Sigmoid colon (tissue), 6 donors: ENCODE measurements at regions not wholly inside any gene's neighbourhood (a gene's known extent, or its start where the extent isn't known, plus 50 kb on each side); places are given as distances from the start of the nearest gene placed in this dataset.

ENCODE experiments used
- DNase-seq: peaks from one replicate; pipeline ENCODE4 v3.0.0-alpha.2; 2019
- H3K27ac ChIP-seq, 4 donors: fragments of 200-600 bp; sonication (generic); one replicate each; pipeline ENCODE4 v1.5.1; 2016 to 2019; ENCODE audit warnings: mild to moderate bottlenecking in 1 of 4
- H3K27me3 ChIP-seq, 3 donors: fragments of 200-600 bp; sonication (generic); one replicate each; pipeline ENCODE4 v1.5.1; 2019; ENCODE audit warnings: mild to moderate bottlenecking in 1 of 3
- H3K36me3 ChIP-seq, 4 donors: fragments of 200-600 bp; sonication (generic); one replicate each; pipeline ENCODE4 v1.5.1; 2016 to 2019
- H3K4me1 ChIP-seq, 4 donors: fragments of 200-600 bp; sonication (generic); one replicate each; pipeline ENCODE4 v1.5.1; 2017 to 2019
- H3K4me3 ChIP-seq, 4 donors: fragments of 200-600 bp; sonication (generic); one replicate each; pipeline ENCODE4 v1.5.1; 2017 to 2019; ENCODE audit warnings: mild to moderate bottlenecking in 2 of 4, moderate library complexity in 1 of 4
- H3K9me3 ChIP-seq, 4 donors: fragments of 200-600 bp in 3 of 4; sonication (generic) in 3 of 4; one replicate each; pipeline versions ENCODE4 v1.5.1 to v1.6.1; 2013 to 2019
- EP300 ChIP-seq, 4 donors: sonication (generic); formaldehyde crosslinking; IDR thresholded peaks; one replicate each; pipeline ENCODE4 v1.6.1; 2017; ENCODE audit warnings: antibody characterized with exemption in 4 of 4
- POLR2A ChIP-seq, 2 donors: fragments of 450-650 bp; IDR thresholded peaks; one replicate each; pipeline ENCODE4 v1.6.1; 2016; ENCODE audit warnings: antibody characterized with exemption in 2 of 2, mild to moderate bottlenecking in 2 of 2, moderate library complexity in 2 of 2
- POLR2AphosphoS5 ChIP-seq, 4 donors: sonication (generic); formaldehyde crosslinking; IDR thresholded peaks; one replicate each; pipeline ENCODE4 v1.6.1; 2017; ENCODE audit warnings: antibody characterized with exemption in 4 of 4
- WGBS, 2 donors: extraction: QIAGEN DNeasy Blood & Tissue Kit; methylation state at CpG; one replicate each; pipeline ENCODE4 v1.1.7; 2013; 5-methylcytosine and 5-hydroxymethylcytosine counted together
- intact Hi-C: fragments of 100-400 bp; cut with DNase I; formaldehyde crosslinking; loops from one replicate; pipeline ENCODE4 v1.15.1; 2023
- TF ChIP-seq, protein P1 (sequence below), 4 experiments: fragments of 450-650 bp in 3 of 4; fragments of 200-600 bp in 1 of 4; IDR thresholded peaks; one replicate each; pipeline ENCODE4 v1.5.1; 2016 to 2019; ENCODE audit warnings: antibody characterized with exemption in 4 of 4, mild to moderate bottlenecking in 3 of 4, moderate library complexity in 2 of 4
- donor health status: healthy with polysubstance abuse.
- donor health status: healthy.

DNA sequence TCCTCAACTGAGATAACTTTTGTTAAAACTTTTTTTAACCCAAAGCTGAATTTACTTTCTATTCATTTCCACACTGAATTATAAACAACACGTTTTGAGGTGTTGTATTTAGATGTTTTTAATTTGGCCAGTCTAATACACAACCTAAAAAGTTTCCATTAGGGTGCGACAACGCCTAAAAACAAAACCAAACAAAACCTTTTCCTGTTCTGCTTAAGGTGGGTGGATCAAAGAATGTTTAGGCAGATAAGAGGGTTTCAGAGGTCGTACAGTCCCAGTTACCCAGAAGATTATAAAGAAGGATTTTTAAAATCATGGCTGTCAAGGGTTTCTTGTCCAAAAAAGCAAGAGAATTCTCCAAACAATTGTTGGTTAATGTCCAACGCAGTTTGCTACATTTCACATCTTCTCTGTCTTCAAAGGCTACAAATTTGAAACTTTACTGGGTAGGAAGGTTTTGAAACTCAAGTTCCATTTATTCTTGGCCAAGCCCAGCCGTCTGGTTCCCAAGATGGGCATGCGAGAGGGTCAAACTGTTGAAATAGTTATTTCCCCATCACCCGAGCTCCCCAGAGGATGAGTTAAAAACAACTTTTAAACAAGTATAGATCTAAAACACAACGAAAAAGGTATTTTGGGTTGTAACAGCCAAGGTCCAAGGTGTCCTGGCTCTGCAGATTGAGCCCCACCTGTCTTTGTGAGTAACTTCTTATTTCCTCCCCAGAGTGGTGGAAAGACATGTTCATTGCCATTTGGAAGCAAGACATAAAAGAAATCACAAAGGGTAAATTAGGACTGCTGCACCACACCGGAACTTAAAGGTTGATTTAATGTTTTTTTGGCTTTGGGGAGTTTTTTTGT, 122.8 kb upstream of the MAP3K1 start:
- TF ChIP-seq POLR2A (IDR thresholded peaks at IDR 0.05) (no peak), EP300 (IDR thresholded peaks at IDR 0.05) (no peak)
- TF ChIP-seq, protein P1, sequence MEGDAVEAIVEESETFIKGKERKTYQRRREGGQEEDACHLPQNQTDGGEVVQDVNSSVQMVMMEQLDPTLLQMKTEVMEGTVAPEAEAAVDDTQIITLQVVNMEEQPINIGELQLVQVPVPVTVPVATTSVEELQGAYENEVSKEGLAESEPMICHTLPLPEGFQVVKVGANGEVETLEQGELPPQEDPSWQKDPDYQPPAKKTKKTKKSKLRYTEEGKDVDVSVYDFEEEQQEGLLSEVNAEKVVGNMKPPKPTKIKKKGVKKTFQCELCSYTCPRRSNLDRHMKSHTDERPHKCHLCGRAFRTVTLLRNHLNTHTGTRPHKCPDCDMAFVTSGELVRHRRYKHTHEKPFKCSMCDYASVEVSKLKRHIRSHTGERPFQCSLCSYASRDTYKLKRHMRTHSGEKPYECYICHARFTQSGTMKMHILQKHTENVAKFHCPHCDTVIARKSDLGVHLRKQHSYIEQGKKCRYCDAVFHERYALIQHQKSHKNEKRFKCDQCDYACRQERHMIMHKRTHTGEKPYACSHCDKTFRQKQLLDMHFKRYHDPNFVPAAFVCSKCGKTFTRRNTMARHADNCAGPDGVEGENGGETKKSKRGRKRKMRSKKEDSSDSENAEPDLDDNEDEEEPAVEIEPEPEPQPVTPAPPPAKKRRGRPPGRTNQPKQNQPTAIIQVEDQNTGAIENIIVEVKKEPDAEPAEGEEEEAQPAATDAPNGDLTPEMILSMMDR (IDR thresholded peaks at IDR 0.05) = no peak
- H3K36me3 ChIP-seq = no peaks in the 10 kb centered on the region

GRCh38 chr5:56688402-56688801, 126.9 kb upstream of the MAP3K1 start:
- intact Hi-C loops = no loop called here
- WGBS, 2 donors = 89 to 92% methylated on average over 1 of the region's 1 CpG

More for the DNA sequence above, 122.8 kb upstream of the MAP3K1 start:
- H3K4me3 ChIP-seq = no peak overlapping the region
- H3K4me1 ChIP-seq = no peaks in the 10 kb centered on the region
- no peak for DNase-seq
- H3K27ac ChIP-seq = no peak overlapping the region
- intact Hi-C loops = no loop called here
- WGBS, 2 donors = 56 to 60% methylated on average over 10 of the region's 10 CpGs
- no peaks in the 10 kb centered on the region for H3K27me3 ChIP-seq
- H3K9me3 ChIP-seq = no peaks in the 10 kb centered on the region

DNA sequence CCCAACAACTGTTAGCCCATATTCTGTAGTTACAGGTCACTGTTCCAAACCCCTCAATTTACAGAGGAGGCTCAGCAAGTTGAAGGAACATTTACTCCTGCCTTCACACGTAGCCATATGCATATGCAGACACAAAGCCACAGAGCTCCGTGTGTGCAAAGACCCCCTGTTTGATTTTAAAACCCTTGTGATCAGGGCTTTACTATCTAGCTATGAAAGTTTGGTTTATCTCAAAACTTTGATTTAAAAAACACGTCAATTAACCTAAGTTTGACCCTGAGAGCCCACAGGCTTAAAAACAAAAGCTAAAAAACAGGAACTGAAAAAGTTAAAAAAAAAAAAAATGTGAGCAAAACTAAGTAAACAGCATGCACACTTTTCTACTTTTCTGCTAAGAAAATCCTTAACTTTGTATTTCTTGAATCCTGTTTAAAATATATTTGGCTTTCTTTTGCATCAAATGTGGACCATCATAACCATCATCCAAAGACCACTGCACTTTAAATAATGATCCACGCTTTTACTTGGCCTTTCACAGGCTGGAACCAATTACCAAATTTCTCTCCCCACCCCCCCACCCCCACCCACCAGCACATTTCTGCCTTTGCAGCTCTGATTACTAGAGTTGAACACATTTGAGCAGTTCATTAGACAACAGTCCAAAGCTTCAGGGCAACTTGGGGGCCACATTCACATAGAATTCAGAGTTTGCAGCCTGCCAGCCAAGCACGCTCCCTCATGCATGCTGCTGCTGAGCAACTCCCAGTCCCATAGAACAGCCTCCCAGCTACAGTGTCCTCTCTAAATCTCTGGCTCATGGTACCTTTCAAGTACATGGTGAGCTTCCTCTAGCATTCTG, 128.8 kb upstream of the MAP3K1 start:
- intact Hi-C loops = no loop called here
- no peaks in the 10 kb centered on the region for H3K9me3 ChIP-seq
- no peak for TF ChIP-seq POLR2A (IDR thresholded peaks at IDR 0.05)
- TF ChIP-seq EP300 (IDR thresholded peaks at IDR 0.05) = no peak
- TF ChIP-seq POLR2AphosphoS5 (IDR thresholded peaks at IDR 0.05) = no peak
- TF ChIP-seq, protein P1 (IDR thresholded peaks at IDR 0.05) = no peak
- H3K4me1 ChIP-seq = no peaks in the 10 kb centered on the region
- H3K27ac ChIP-seq = no peak overlapping the region
- H3K36me3 ChIP-seq = no peaks in the 10 kb centered on the region
- H3K27me3 ChIP-seq = no peaks in the 10 kb centered on the region
- DNase-seq = no peak
- WGBS, 2 donors = 39 to 77% methylated on average over 5 of the region's 5 CpGs
- H3K4me3 ChIP-seq = no peak overlapping the region

More at GRCh38 chr5:56688402-56688801, 126.9 kb upstream of the MAP3K1 start:
- Histone ChIP-seq H3K36me3 (no peaks in the 10 kb centered on the region), H3K4me1 (no peaks in the 10 kb centered on the region), H3K27me3 (no peaks in the 10 kb centered on the region), H3K4me3 (no peak overlapping the region), H3K27ac (no peak overlapping the region), H3K9me3 (no peaks in the 10 kb centered on the region)
- DNase-seq = no peak
- TF ChIP-seq POLR2AphosphoS5 (IDR thresholded peaks at IDR 0.05) (no peak), POLR2A (IDR thresholded peaks at IDR 0.05) (no peak), EP300 (IDR thresholded peaks at IDR 0.05) (no peak)
- TF ChIP-seq, protein P1 (IDR thresholded peaks at IDR 0.05) = no peak

GRCh38 chr5:56685503-56686217, 129.7 kb upstream of the MAP3K1 start:
- Histone ChIP-seq H3K4me1 (no peaks in the 10 kb centered on the region), H3K36me3 (no peaks in the 10 kb centered on the region), H3K27ac (no peak overlapping the region), H3K27me3 (no peaks in the 10 kb centered on the region), H3K9me3 (no peaks in the 10 kb centered on the region), H3K4me3 (no peak overlapping the region)
- TF ChIP-seq EP300 (IDR thresholded peaks at IDR 0.05) (no peak), POLR2A (IDR thresholded peaks at IDR 0.05) (no peak), POLR2AphosphoS5 (IDR thresholded peaks at IDR 0.05) (no peak)
- TF ChIP-seq, protein P1 (IDR thresholded peaks at IDR 0.05) = no peak
- WGBS, 2 donors = 39 to 47% methylated on average over 2 of the region's 2 CpGs
- intact Hi-C loops = no loop called here
- DNase-seq = no peak
